GM18511 (cell line): ENCODE measurements at regions not wholly inside any gene's neighbourhood (a gene's known extent, or its start where the extent isn't known, plus 50 kb on each side); places are given as distances from the start of the nearest gene placed in this dataset.

ENCODE experiments used
- ATAC-seq: cut with Tn5 transposase; IDR thresholded peaks from one replicate; pipeline ENCODE4 v1.9.1; 2021; ENCODE audit warnings: mild to moderate bottlenecking, moderate library complexity; ENCODE audit not compliant: unreplicated experiment

DNA sequence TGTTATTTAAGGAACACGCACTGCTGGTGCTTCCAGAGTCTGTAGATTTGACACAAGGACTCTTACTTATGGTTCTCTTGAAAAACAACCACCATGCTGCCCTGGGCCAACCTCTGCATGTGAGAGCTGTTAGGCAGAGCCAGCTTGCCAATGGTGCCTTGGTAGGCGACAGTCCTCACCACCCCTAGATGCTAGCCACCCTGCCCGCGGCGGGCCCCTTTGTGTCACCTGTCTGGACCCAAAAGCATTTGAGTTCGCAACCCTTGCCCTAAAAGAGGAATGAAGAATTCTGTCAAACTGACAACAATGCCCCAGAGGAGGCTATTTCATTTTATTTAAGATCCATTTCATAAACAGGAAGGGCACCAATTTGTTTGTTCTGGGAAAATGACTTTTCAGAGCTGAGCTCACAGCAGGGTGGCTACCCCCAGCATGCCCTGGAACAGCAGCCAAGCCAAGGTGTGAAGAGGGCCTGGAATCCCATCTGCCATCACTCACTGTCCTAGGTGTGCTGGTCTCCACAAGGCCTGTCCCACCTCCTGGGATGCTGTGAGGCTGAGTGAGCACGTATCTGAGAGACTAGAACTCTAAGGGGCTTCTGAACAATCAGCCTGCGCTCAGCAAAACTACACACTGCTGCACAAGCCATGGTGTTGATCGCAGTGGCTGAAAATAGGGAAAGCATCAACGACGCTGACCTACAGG, 63.8 kb upstream of the FZD10 start:
- no peak for ATAC-seq

DNA sequence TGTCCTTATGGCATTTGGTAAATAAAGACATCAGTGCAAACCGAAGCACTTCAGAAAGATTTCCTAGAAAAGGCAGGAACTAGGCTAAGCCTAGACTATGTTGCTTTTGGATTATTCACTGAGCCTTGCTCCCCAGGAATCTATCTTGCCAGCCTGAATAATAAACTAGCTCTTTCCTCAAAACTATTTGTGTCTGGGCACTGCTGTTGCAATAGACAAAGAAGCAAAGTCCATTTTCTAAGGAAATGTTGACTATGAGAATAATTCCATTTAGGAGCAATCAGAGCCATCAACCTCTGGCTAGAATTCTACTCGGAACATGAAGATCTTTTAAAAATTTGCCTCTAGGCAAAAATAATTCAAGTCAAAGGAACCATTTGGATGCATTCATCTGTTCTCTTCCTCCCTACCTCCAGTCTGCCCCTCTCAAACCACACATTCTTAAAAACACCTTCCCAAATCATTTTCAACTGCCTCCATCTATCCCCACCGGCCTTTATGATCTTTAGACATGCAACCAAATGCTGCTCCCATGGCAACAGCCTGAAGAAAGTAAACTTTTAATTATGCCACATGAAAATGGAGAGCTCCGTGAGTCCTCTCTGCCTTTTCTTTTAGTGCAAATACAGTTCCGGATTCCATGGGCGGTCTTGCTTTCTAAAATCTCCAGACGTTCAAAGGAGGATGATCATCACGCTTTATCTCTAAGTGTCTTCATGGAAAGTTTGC, 61.5 kb upstream of the FZD10 start:
- ATAC-seq = no peak

DNA sequence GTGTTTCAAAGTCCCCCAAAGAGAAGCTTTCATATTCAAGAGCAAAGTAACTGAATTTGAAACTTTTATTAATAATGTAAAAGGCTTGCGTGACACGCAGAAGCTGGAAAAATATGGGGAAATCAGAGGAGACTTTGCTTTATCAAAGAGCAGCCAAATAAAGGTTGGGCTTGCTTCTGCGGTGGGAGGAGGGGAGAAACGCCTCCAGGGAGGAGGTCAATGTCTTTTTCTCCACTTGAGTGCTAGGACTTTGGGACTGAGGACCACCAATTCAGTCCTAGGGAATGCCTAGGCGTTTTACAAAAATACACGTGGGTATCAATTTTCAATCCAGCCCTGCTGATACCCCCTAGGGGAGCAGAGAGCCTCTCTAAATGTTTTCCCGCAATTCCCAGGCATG, 60.9 kb upstream of the FZD10 start:
- ATAC-seq = no peak

DNA sequence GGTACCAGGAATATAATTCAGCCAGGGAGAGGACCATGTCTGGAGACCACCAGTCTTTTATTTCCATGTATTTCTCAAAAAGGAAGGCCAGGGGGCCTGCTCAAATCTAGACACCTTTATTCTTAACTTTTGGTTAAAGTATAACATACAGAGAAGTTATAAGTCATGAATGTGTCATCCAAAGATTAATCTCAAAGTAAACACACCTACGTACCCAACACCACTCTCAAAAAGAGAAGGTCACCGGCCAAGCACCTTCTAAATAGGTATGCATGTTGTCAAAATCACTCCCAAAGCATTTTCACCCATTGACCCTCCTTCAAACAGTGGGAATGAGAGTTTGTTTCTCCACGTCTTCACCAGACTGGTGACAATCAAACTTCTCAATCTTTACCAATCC, 60.0 kb upstream of the FZD10 start:
- no peak for ATAC-seq

DNA sequence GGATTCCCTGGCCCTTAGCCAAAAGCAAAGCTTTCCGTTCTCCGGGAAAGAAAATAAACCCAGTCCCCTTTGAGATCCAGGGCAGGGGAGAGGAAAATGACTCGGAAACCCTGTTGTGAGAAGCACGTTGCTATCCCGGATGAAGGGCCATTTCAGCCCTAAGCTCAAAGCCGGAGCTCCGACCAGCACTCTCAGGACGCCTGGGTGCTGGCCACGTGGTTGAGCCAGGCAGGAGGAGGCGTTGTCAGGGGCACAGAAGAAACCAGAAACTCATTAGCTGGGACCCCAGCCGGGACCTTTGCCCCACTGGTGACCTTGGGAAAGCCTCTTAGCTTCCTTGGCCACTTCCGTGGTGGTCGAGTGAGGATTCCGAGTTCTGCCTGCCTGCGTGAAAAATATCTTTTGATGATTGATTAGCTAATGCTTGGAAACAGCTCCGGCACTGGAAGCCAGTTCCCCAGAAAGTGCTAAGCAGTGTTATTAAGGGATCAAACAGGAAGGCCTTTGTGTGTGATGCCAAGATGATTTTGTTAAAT, 57.6 kb upstream of the FZD10 start:
- ATAC-seq = no peak

DNA sequence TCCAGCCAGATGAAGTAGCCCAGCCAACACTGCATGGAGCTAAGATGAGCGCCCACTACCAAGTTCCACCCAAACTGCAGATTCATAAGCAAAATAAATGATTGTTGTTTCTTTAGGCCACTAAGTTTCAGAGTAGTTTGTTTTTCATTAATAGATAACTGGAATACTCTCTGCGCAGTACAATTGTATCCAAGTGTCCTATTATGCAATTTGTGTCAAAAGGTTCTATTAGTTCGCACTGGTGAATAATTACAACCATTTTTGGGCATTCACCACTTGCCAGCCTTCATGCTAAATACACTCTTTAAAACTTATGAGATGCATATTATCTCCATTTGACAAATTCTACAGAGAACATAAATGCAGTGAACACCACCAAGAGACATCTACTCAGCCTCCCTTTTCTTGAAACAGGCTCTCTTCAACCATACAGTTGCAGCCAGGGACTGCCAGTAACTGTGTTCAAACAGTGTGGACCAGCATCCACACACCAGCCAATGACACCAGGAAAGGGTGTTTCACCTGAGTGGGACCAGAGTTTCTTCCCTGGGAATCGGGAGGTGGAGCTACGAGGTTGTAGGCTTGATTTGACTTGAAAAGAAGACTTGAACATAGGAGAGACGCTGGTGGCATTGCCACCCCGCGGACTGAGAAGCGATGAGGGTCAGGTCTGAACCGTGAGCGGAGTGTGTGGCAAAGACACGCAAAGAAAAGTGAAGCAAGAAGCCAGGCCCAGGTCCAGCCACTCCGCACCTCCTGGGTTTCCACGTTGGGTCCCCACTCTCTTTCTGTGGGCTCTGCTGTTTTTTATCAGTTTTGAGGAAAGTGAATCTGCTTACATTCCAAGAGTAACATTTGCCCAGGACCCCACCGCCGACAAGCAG, 53.0 kb upstream of the FZD10 start:
- ATAC-seq = no peak

DNA sequence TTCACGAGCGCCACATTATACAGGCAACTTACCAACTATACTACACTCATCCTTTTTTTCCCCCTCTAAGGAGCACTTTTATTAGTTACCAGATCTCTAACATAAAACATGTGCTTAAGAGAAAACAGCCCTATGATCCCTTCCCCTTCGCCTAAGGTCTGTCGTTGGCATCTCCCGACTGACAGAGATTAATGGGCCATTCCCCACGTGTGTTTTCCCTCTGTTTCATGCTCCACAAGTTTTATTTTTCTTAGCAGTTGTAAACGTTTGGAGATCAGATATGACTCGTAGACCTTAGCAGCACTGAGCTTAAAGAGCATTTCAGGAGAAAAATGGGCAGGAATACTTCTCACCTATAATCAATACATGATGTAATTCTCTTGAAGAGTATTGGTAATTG, 51.4 kb upstream of the FZD10 start:
- no peak for ATAC-seq

DNA sequence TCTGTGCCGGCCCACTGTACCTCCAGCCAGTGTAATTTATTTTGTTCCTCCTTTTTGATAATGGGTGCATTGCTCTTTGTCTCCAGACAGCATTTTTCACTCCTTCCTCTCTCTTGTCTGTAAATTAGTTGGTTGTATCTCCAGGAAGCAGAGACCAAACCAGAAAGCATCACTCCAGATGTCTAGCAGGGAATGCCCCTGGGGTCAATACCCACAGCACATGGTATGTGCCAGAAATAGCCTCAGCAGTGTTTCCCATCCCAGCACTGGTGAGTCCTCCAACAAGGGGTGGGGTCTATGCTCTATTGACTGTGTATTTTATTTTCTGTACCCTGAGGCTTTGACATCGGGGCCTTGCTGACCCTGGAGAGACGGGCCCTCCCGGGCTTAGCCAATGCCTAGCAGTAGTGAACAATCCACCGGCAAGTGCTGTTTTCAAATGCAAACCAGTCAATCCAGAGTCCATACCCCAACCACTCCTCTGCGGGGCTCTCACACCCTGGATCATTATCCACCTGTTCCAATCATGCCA, 50.2 kb upstream of the FZD10 start:
- ATAC-seq = no peak
